ENCODE measurements at regions not wholly inside any gene's neighbourhood (a gene's known extent, or its start where the extent isn't known, plus 50 kb on each side); places are given as distances from the start of the nearest gene placed in this dataset.
"Not testable (repeated sequence)": the region's sequence is repeated elsewhere in the genome, so short reads cannot be mapped to it uniquely, and the experiment has no call there.

GRCh38 chr3:75445234-75445633 is 218.9 kb upstream of the FRG2C start:
- DNase-seq (ENCODE audit: low spot score), result not testable (repeated sequence)

DNA sequence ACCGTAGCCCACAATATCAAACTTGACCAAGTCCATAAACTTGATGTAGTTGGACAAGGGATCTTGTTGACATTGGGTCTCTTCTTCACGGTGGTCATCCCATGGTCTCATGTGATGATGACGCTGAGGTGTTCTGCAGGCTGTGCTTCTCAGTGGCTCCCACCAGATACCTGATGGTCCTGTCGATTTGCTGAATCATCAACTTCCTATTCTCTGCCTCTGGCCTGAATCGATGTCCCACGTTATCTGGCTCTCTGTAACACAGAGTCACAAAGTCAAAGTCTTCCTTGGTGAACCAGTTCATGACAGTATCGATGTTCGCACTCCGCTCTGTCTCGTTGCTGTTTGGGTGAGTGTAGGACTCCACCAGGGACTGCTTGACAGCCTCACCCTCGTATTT is 217.2 kb upstream of the FRG2C start:
- not testable (repeated sequence) for DNase-seq (ENCODE audit: low spot score)

- DNase-seq (ENCODE audit: low spot score), result not testable (repeated sequence)
Observed at GRCh38 chr3:75453328-75453727, 210.8 kb upstream of the FRG2C start.

DNA sequence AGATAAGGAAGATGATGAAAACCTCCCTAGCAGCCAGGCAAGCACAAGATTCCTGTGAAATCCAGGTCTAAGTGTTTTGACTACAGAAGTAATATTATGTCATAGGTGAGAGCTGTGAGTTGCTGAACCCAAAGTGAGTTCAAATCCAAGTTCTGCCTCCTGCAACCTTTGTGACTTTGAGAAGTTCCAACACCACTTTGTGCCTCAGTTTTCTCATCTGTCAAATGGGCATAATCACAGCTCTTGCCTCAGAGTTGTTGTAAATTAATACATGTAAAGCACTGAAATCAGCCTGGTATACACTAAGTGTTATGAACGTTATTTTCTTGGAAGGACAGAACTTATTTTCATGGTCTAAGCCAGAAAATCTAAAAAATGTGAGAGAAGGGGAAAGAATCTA is 210.3 kb upstream of the FRG2C start:
- DNase-seq (ENCODE audit: low spot score), result not testable (repeated sequence)

DNA sequence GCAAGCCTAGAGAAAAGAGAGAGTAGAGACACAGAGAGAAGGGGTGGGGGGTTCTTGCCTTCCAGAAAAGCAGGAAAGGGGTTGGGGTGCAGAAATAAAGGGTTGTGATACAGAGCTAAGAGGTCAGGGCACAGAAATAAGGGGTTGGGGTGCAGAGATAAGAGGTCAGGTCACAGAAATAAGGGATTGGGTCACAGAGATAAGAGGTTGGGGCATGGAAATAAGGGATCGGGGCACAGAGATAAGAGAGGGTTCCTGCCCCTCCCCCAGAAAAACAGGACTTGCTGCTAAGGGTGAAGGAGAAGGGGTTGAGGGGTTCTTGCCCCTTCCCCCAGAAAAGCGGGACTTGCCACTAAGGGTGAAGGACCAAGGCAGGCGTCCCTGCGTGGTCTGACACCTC is 189.6 kb upstream of the FRG2C start:
- DNase-seq (ENCODE audit: low spot score), result not testable (repeated sequence)

DNA sequence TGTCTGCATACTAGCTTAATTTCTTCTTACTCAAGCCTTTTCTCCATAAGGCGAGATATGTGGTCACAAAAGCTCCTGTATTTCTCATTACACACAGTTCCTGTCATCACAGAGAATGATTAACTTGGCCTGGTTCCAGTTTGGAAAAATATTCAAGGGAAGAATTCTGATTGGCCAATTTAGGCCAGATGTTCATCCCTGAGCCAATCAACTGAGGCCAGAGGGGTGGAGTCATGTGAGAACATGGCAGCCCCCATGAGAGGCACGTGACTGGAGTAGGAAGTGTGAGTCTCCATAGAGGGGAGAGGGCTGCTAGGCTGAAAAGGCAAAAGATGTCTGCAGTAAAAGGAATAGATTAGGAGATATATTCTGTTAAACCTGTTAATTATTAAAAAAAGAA is 167.5 kb upstream of the FRG2C start:
- not testable (repeated sequence) for DNase-seq (ENCODE audit: low spot score)

GRCh38 chr3:75500357-75500756 is 163.8 kb upstream of the FRG2C start:
- not testable (repeated sequence) for DNase-seq (ENCODE audit: low spot score)

GRCh38 chr3:75502171-75502570 is 162.0 kb upstream of the FRG2C start:
- DNase-seq (ENCODE audit: low spot score), result not testable (repeated sequence)

DNA sequence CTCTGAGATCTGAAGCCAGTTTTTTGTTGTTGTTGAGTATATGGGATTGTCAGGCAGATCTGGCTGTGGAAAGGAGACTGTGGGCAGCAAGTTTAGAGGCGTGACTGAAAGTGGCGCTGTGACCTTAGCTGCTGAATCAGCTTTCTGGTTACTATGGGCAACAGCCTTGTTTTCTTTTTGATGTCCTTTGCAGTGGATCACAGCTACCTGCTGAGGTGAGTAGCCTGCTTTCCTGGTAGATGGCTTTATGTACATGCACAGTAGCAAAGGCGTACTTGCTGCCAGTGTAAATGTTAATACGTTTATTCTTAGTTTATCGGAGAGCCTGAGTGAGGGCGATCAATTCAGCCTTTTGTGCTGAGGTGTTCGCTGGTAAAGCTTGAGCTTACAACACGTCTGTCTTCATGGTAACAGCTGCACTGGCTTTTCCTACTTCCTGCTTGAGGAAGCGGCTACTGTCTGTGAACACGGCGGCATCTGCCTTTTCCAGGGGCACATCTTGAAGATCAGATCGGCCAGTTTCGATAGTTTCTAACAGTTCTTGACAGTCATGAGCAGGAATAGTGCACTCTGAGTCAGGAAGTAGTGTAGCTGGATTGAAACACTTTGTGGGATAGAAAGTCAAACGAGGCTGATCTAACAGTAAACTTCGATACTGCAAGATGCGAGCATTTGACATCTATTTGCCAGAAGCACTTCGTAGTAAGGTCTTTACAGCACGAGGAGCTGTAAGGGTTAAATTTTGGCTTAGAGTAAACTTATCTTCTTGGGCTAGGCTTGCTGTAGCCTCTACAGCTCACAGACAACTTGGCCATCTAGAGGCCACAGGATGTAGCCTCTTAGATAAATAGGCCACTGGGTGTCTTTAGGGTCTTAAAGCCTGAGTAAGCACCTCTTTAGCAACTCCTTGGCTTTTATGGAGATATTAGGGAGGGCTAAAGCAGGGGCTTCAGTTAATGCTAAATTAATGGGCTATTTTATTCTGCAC is 161.1 kb upstream of the FRG2C start:
- peak; percentile 15 for DNase-seq (ENCODE audit: low spot score)

GRCh38 chr3:75506603-75507002 is 157.5 kb upstream of the FRG2C start:
- no peak for DNase-seq (ENCODE audit: low spot score)

- DNase-seq (ENCODE audit: low spot score), result not testable (repeated sequence)
Observed at GRCh38 chr3:75507956-75508355, 156.2 kb upstream of the FRG2C start.

DNA sequence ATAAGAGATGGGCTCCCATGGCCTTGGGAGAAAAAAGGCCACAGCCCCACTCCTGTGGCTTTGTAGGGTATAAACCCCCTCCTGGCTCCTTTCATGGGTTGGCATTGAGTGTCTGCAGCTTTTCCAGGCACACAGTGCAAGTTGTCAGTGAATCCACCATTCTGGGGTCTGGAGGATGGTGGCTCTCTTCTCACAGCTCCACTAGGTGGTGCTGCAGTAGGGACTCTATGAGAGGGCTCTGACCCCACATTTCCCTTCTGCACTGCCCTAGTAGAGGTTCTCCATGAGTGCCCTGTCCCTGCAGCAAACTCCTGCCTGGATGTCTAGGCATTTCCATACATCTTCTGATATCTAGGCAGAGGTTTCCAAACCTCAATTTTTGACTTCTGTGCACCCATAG is 136.5 kb upstream of the FRG2C start:
- DNase-seq (ENCODE audit: low spot score), result not testable (repeated sequence)

DNA sequence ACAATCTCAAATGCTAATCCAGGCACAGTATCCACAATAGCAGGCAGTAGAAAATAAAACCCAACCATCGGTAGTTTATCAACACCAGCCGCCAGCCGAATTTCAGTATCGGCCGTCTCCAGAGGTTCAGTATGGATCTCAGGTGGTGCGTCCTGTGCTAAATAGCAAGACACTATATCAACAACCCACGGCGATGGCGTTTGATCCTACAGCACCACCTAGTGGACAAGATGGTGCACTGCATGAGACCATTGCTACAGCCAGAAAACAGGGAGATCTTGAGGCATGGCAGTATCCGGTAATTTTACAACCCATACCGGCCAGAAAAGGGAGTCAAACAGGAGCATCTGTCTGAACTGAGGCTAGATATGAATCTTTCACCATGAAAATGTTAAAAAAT is 112.0 kb upstream of the FRG2C start:
- DNase-seq (ENCODE audit: low spot score), result peak; percentile 49

- DNase-seq (ENCODE audit: low spot score), result not testable (repeated sequence)
Observed at GRCh38 chr3:75564427-75564826, 99.7 kb upstream of the FRG2C start.

DNA sequence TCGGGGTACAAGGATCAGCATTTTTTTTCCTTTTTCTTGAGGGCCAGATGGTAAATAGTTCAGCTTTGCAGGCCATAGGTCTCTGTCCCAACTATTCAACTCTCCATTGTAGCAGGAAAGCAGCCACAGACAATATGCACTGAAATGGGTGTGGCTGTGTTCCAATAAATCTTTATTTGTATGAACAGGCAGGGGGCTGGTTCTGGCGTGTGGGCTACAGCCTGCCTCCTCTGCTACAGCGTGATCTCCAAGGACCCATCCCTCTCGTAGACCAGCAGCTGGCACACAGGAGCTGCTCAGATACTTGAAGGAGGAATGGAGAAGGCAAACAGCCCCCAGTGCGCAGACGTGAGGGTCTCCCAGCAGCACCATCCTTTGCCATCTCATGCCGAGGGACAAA is 91.8 kb upstream of the FRG2C start:
- DNase-seq (ENCODE audit: low spot score), result not testable (repeated sequence)

- DNase-seq (ENCODE audit: low spot score), result not testable (repeated sequence)
Observed at GRCh38 chr3:75579091-75579490, 85.0 kb upstream of the FRG2C start.

- not testable (repeated sequence) for DNase-seq (ENCODE audit: low spot score)
Observed at GRCh38 chr3:75579536-75579935, 84.6 kb upstream of the FRG2C start.

DNA sequence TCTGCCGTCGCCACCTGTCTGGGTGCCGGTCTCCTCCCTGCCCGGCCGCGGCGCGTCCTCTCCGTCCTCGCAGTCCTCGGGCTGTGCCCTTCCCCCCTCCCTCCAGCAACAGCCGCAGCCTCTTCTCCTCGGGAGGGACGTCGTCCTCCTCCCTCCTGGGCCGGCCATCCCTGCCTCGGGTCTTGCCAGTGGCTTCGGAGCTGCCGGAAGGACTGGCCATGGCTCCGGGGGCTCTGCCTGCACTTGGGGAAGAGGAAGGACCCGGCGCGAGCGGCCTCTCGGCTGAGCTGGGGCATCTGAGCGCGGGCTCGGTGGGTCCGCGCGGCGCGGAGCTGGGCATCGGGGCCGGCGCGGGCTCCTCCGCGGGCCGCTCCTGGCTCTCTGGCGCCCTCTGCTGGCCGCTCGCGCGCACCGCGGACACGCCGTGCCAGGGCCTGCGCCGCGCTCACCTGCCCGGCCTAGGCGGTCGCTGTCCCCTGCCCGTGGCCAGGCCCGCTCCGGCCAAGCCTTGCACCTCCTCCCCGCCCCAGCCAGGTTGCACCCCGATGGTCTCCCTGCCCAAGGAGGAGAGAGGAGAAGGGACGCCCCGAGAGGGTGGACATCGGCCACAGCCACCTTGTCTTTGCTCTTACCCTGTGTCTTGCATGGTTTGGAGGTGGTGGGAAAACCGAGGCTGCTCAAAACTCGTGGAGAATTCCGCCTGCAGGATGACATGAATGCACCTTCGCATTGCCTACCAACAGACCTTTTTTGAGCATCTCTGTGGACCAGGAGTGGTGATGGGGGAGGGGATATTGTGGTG is 83.9 kb upstream of the FRG2C start:
- DNase-seq (ENCODE audit: low spot score), result peak; percentile 71

GRCh38 chr3:75582536-75582935 is 81.6 kb upstream of the FRG2C start:
- DNase-seq (ENCODE audit: low spot score), result not testable (repeated sequence)

DNA sequence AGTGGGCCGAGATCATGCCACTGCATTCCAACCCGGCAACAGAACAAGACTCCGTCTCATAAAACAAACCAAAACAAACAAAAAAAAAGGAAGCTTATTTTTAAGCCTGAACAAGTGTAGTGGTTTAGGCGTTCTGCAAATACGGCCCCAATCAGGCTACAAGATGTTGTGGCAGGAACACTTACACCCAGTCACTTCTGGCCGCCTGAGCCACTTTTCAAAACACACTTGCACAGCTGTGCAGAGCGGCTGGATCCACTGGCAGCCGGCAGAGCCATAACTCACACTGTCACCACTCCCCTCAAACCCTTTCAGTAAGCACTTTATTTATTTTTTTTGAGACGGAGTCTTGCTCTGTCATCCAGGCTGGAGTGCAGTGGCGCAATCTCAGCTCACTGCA is 81.0 kb upstream of the FRG2C start:
- DNase-seq (ENCODE audit: low spot score), result not testable (repeated sequence)

DNA sequence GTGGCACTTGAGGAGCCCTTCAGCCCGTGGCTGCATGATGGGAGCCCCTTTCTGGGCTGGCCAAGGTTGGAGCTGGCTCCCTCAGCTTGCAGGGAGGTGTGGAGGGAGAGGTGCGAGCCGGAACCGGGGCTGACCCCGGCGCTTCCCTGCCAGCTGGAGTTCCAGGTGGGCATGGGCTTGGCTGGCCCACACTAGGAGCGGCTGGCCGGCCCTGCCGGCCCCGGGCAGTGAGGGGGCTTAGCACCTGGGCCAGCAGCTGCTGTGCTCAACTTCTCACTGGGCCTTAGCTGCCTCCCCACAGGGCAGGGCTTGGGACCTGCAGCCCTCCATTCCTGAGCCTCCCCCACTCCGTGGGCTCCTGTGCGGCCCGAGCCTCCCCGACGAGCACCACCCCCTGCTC is 76.4 kb upstream of the FRG2C start:
- DNase-seq (ENCODE audit: low spot score), result not testable (repeated sequence)

- DNase-seq (ENCODE audit: low spot score), result not testable (repeated sequence)
Observed at GRCh38 chr3:75590382-75590781, 73.7 kb upstream of the FRG2C start.
